A673 (cell line): ENCODE measurements at regions not wholly inside any gene's neighbourhood (a gene's known extent, or its start where the extent isn't known, plus 50 kb on each side); places are given as distances from the start of the nearest gene placed in this dataset.
A peak's percentile ranks its signal among the peaks of the same experiment; 100 is the strongest.

ENCODE experiments used
- BruUV-seq: library from RNA; stranded (reverse); fragments of 400-500 nt; replicated peaks from 2 replicates; lab custom pipeline; 2021; lab: Mats Ljungman, UMichigan
- CTCF ChIA-PET: fragments of 300-600 bp; sonication (Branson Sonifier 250); formaldehyde crosslinking; loops from one replicate; lab custom pipeline; 2022; ENCODE audit warnings: antibody characterized with exemption; lab: Charles Lee
- POLR2A ChIA-PET: fragments of 300-600 bp; sonication (Branson Sonifier 250); formaldehyde crosslinking; loops from one replicate; lab custom pipeline; 2022; ENCODE audit warnings: antibody characterized with exemption; ENCODE audit not compliant: low non-redundant PET; lab: Charles Lee
- DNase-seq: peaks from one replicate; pipeline ENCODE4 v3.0.0-alpha.2; 2015; ENCODE audit warnings: low spot score
- H3K27ac ChIP-seq: fragments of 200-600 bp; sonication (generic); 2 replicates; pipeline ENCODE4 v1.5.1; 2016; ENCODE audit warnings: mixed run types, low read depth, mild to moderate bottlenecking, mixed read lengths, antibody characterized with exemption, low read length; ENCODE audit not compliant: poor library complexity, severe bottlenecking
- H3K27me3 ChIP-seq: fragments of 200-600 bp; sonication (generic); replicated peaks from 2 replicates; pipeline ENCODE4 v1.6.1; 2017; ENCODE audit warnings: mixed run types, low read depth, mild to moderate bottlenecking, mixed read lengths, antibody characterized with exemption, low read length; ENCODE audit not compliant: insufficient read depth, poor library complexity
- H3K36me3 ChIP-seq: fragments of 200-600 bp; sonication (generic); 2 replicates; pipeline ENCODE4 v1.6.1; 2016; ENCODE audit warnings: mixed run types, mild to moderate bottlenecking, mixed read lengths, antibody characterized with exemption, low read length; ENCODE audit not compliant: insufficient read depth, poor library complexity, severe bottlenecking
- H3K4me1 ChIP-seq: fragments of 200-600 bp; sonication (generic); 2 replicates; pipeline ENCODE4 v1.6.1; 2017; ENCODE audit warnings: mixed run types, mild to moderate bottlenecking, mixed read lengths, antibody characterized with exemption, low read length; ENCODE audit not compliant: insufficient read depth, poor library complexity, severe bottlenecking
- H3K4me3 ChIP-seq: fragments of 200-600 bp; sonication (generic); 2 replicates; pipeline ENCODE4 v1.5.1; 2016; ENCODE audit warnings: low read depth, mixed run types, mild to moderate bottlenecking, mixed read lengths, low read length; ENCODE audit not compliant: poor library complexity, severe bottlenecking
- H3K9me3 ChIP-seq: fragments of 200-600 bp; sonication (generic); 2 replicates; pipeline ENCODE4 v1.6.1; 2016; ENCODE audit warnings: mixed run types, low read depth, mild to moderate bottlenecking, mixed read lengths, antibody characterized with exemption, low read length; ENCODE audit not compliant: poor library complexity, severe bottlenecking
- EZH2 ChIP-seq: fragments of 200-600 bp; sonication (generic); IDR thresholded peaks from 2 replicates; pipeline ENCODE4 v1.6.1; 2017; ENCODE audit warnings: borderline replicate concordance, low read depth, mild to moderate bottlenecking, mixed read lengths, antibody characterized with exemption, low read length; ENCODE audit not compliant: poor library complexity, severe bottlenecking
- intact Hi-C: fragments of 100-400 bp; cut with micrococcal nuclease; formaldehyde crosslinking; loops from one replicate; pipeline ENCODE4 v1.10.0; 2022; ENCODE audit not compliant: unreplicated experiment
- TF ChIP-seq, protein P1 (sequence below): fragments of 300-800, 200-600 bp; sonication (generic); conservative IDR thresholded peaks from 2 replicates; pipeline ENCODE4 v1.5.1; 2017; ENCODE audit warnings: low read depth, mild to moderate bottlenecking, antibody characterized with exemption, low read length, moderate library complexity, mixed read lengths

DNA sequence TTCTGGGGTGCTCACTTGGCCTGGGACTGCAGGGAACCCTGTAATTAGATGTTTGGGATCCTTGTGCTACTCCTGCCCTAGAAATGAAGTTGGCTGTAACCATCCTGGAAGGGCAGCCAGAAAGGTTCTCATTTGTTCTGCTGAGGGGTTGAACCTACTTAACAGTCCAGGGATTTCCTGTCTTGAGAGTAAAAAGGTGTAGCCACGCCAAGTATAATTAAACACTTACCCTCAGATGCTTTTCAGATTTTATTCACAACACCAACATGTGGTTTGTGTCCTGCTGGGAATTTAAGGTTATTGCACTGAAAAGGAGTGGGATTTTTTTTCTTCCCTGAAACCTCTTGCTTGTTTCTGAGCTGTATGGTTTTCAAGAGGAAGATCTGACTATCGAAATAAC, 222.4 kb upstream of the APCDD1 start:
- ChIA-PET POLR2A (no interaction called here), CTCF (no interaction called here)
- H3K36me3 ChIP-seq: no peaks in the 10 kb centered on the region
- no TSS peak for BruUV-seq
- intact Hi-C loops: no loop called here
- peaks cover 11% of the 10 kb centered on the region for H3K4me1 ChIP-seq
- DNase-seq: peak; percentile 54
- H3K9me3 ChIP-seq: peaks cover 8% of the 10 kb centered on the region
- H3K27me3 ChIP-seq: no peaks in the 10 kb centered on the region
- no peak for TF ChIP-seq EZH2
- TF ChIP-seq, protein P1, sequence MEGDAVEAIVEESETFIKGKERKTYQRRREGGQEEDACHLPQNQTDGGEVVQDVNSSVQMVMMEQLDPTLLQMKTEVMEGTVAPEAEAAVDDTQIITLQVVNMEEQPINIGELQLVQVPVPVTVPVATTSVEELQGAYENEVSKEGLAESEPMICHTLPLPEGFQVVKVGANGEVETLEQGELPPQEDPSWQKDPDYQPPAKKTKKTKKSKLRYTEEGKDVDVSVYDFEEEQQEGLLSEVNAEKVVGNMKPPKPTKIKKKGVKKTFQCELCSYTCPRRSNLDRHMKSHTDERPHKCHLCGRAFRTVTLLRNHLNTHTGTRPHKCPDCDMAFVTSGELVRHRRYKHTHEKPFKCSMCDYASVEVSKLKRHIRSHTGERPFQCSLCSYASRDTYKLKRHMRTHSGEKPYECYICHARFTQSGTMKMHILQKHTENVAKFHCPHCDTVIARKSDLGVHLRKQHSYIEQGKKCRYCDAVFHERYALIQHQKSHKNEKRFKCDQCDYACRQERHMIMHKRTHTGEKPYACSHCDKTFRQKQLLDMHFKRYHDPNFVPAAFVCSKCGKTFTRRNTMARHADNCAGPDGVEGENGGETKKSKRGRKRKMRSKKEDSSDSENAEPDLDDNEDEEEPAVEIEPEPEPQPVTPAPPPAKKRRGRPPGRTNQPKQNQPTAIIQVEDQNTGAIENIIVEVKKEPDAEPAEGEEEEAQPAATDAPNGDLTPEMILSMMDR: no peak
- H3K4me3 ChIP-seq: no peak overlapping the region
- no peak overlapping the region for H3K27ac ChIP-seq

DNA sequence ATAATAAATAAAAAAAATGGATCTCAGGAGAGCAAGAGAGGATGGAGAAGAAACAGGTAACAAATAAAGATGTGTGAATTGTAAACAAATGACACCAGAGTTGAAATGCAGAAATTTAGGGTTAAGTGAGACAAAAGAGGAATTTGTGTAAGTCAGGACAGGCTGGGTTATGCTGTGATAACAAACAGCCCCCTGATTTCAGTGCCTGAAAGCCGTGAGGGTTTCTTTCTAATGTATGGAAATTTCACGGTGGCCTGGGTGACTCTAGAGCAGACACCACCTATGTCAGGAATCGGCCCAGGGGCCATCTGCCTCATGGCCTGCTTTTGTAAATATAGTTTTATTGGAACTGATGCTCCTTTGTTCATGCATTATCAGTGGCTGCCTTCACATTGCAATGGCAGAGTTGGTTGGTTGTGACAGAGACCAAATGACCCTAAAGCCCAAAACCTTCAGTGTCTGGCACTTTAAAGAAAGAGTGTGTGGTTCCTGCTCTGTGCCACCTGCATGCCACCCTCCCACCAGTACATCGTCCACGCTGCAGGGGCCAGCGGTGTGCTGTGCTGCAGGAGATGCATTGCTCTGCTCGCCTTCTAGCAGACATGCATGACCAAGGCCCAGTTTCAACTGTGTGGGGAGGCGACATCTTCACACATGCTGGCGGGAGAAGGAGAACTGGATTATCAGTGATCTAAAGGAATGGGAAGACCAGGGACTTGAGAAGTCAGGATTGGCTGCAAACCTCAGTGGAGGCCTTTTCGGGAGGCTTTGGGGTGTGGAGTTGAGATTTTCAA, 221.2 kb upstream of the APCDD1 start:
- intact Hi-C loops: no loop called here
- Histone ChIP-seq H3K4me3 (no peak overlapping the region), H3K27ac (no peak overlapping the region), H3K27me3 (no peaks in the 10 kb centered on the region), H3K36me3 (no peaks in the 10 kb centered on the region), H3K9me3 (peaks cover 8% of the 10 kb centered on the region), H3K4me1 (peaks cover 11% of the 10 kb centered on the region)
- POLR2A ChIA-PET: no interaction called here
- DNase-seq: no peak
- TF ChIP-seq, protein P1: no peak
- TF ChIP-seq EZH2: no peak
- CTCF ChIA-PET: no interaction called here
- no TSS peak for BruUV-seq

DNA sequence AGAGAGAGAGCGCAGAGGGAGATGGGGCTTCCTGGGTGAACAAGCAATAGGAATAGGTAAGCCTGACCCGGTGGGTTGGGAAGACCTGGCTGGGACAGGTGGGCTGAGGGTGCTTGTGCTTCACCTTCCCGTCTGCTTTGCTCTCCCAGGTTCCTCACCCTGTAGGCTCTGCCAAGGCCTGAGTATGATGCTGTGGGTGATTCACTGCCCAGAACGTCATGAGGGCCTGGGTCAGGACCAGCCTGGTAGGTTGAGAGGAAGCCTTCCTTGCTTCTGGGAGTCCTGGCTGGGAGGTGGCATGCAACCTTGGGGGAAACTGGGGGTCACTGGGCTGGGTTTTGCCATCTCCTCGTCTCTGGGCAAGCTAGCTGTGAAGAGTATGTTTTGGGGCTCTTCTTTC, 220.2 kb upstream of the APCDD1 start:
- POLR2A ChIA-PET: interaction anchor here (0.6 kb wide), 1 partner anchor 67 kb away, joined by 4 read pairs; no protein-coding TSS in a partner anchor
- CTCF ChIA-PET: no interaction called here

More for the DNA sequence above, 220.2 kb upstream of the APCDD1 start:
- intact Hi-C loops: no loop called here
- Histone ChIP-seq H3K27me3 (no peaks in the 10 kb centered on the region), H3K27ac (no peak overlapping the region), H3K9me3 (peaks cover 8% of the 10 kb centered on the region), H3K4me1 (peaks cover 19% of the 10 kb centered on the region), H3K36me3 (no peaks in the 10 kb centered on the region), H3K4me3 (no peak overlapping the region)
- no peak for DNase-seq
- TF ChIP-seq, protein P1: no peak
- TF ChIP-seq EZH2: no peak
- no TSS peak for BruUV-seq
